Eye (tissue), 1 donor: ENCODE measurements at regions not wholly inside any gene's neighbourhood (a gene's known extent, or its start where the extent isn't known, plus 50 kb on each side); places are given as distances from the start of the nearest gene placed in this dataset.

ENCODE experiments used
- DNase-seq: peaks from one replicate; pipeline ENCODE4 v3.0.0-alpha.2; 2015

DNA sequence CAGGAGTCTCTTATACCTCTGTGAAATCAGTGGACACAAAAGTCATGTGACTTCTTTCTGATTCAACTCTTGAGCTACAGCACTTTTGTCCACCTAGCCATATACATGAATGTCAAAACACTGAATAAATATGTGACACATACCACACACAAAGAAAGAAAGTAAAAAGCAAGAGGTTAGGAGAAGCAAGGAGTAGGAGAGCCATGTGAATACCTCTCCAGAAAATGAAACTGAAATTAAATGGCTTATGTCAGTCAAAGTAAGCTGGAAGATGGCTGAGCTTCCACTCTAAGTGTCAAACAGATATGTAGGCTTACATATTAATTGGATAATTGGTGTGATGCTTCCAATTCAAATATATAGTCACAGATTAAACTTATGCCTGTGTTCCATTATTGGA is 1050.5 kb downstream of the BCL11A start:
- DNase-seq: no peak

DNA sequence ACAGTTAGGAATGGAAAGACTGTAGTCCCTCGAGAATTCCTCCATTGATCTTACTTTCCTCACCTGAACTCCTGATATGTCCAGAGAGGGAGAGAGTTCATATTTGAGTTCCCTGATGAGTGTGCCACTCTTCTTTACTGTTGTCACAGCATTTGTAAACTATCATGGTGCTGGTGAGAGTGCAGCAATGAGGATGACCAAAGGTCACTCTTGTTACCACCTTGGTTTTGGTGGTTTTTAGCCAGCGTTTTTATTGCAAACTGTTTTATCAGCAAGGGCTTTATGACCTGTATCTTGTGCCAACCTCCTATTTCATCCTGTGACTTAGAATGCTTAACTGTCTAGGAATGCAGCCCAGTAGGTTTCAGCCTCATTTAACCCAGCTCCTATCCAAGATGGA is 1062.5 kb downstream of the BCL11A start:
- DNase-seq: no peak

DNA sequence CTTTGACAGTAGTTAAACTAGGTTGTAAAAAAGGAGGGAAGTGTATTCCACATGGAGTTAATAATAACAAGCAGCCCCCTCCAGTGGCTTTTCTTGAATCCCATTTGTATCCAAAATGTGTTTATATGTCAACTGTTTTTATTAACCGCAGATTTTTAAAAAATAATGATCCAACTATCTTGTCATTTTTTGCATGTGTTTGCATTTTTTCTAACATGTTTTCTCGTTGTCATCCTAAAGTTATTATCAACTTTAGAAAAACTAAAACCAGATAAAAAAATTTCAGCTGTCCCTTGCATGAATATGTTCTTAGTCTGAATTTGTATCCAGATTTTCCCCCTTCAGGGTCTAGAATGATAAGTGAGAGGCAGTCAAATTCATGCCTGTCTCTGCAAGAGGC is 1063.3 kb downstream of the BCL11A start:
- DNase-seq: no peak

DNA sequence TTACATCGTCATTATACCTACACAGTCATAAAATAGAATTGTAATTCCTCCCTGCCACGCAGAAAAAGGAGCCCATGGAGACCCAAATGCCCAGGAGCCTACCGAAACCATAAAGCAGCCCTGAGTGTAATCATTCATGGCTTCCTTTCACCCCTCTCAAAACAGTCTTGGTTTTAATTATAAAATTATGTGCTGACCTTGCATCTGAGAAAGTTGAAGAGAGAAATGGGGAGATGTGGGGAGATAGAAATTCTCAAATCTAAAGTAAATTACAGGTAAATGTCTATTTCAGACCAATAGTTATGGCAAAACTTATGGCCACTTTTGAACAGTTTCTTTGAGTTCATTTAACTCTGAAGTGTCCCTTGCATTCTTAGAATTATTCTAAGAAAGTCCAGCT is 1068.8 kb downstream of the BCL11A start:
- DNase-seq: no peak

DNA sequence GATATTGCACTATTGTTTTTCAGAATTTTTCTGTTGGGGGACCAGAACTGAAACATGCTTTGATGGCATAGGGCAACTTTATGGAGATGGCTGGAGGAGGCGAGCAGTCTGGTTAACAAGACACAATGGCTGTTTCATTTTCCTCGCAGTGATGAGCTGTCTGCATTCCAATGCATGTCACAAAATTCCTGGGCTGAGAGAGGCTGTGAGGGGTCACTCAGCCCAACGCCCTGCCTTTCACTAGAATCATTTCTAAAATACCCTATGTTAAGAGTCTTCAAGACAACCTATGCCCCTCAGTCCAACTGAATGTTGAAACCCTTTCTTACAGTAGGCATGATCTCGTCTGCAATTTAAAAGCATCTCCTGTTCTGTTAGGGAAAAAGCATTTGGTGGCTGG is 1090.0 kb downstream of the BCL11A start:
- peak; percentile 56 for DNase-seq

DNA sequence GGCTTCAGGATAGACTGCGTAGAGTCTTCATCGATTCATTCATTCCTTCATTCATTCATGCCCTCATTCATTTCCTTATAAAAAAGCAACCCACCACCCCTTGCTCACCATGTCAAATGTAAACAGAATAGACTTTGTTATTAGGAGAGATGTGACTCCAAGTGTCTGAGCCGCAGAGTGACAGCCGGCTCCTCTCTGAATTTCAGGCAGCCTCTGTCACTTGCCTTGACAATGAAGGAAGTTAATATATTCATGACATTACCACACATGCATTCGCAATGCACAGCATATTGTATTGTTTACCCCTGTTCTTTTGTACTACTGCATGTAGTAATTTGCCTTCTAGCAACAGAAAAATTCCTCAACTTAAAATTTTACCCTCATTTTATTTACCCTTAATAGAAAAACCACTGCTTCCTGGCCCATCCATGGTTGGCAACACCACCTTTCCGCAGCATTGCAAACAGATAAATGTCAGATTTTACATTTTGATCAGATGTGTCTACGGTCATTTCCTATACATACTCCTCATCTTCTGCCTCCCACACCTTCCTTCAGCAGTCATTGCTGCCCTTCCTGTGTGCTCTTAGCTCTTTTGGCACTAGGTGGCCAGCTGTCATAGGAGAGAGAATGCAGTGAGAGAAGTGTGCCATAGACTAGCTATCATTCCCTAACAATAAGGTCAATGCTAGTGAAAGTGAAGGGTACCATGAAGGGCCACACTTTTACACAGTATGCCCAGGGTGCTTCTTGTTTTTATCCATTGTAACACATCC is 1090.8 kb downstream of the BCL11A start:
- DNase-seq: no peak

DNA sequence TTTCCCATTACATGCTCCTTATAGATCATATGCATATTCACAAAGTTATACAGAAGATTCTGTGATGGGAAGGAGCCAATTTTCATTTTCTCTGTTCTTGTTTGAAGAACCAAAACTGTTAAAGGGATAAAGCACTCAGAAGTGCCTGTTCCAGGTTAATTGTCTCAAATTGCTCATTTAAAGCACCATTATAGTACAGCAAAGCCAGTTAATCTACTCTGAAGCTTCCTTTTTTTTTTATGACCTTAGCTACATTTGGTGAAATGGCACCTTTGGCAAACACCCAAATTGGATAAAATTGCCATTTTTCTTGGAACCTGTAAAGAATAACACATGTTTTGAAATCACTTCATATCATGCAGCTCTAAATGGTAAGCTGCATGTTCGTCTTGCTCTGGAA is 1092.3 kb downstream of the BCL11A start:
- no peak for DNase-seq

DNA sequence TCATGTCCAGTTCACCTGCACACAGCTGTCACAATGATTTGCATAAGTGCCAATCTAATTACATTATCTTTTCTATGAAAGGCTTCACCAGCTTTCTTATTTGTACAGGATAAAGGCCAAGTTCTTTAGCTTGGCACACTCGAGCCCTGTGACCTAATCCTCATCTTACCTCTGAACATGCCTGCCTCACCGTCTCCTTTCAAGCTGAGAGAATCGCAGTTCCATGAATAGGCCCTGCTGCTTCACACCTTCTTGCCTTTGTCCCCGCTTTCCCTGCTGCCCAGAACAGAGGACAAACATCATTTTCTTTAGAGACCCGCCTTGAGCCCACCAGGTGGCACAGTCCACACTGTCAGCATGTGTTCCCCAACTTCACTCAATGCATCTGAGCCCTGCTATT is 1094.7 kb downstream of the BCL11A start:
- peak; percentile 37 for DNase-seq

DNA sequence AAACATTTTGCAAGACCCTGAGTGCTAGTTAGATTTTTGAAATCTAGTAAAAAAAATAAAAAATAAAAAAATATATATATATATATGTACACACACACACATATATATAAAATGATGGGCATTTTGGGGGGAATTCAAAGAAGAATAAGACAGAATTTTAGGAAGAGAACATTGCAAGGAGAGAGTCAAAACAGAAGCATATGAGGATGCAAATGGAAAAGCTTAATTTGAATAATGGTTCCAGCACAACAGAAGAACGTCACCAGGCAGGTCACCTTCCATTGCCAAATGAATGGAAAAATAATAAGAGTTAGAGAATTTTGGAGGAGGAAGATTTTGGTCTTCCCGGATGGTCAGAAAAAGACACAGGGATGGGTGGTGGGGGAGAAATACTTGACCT is 1097.2 kb downstream of the BCL11A start:
- DNase-seq: no peak

DNA sequence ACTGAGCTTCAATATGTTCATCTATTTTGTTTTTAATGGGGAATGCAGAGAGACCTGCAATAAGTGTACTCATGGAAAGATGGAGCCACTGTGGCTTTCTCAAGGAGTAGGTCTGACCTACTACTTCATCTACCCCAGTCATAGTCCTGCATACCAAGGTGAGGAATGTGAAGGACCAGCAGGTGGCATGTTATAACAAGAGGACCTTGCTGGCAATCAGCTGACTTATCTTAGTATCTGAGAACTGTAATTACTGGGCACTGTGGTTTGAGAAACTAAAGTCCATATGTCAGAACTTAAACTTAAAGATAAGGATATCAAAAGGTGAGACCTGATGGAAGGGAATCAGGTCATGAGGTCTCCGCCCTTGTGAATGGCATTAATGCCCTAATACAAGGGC is 1104.2 kb downstream of the BCL11A start:
- no peak for DNase-seq

DNA sequence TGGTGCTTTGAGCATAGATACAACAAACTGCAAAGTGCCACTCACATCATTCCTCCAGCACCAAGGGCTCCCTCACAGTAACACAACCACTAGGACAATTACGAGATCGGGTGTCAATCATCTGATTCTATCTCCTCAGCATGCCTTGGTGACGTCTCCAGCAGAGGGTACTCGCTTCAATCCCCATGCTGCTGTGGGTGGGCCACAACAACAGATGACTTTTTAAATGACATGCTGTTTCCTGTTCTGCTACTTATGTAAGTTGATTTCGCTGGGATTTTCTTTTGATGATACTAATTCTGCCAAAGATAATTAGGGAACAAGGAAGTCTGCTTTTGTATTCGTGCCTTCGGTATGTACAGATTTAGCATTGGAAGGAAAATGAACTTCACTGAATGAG is 1113.0 kb downstream of the BCL11A start:
- DNase-seq: no peak

DNA sequence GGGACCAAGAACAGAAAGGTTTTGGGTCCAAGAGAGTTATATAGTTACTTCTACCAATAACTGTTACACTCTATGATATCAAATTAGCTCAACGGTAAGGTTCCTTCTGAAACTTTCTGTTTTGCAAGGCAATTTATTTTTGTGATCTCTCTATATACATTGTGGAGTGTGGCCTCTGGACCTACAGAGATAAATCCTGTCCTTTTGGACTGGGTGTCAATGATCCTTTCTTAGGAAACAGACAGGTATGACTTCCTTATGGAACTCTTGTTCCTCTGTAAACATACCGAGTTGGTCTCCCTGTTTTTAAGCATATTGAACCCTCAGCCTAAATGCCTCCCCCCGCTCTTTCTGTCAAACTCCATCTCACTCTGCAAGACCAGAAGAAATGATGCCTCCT is 1117.8 kb downstream of the BCL11A start:
- no peak for DNase-seq

DNA sequence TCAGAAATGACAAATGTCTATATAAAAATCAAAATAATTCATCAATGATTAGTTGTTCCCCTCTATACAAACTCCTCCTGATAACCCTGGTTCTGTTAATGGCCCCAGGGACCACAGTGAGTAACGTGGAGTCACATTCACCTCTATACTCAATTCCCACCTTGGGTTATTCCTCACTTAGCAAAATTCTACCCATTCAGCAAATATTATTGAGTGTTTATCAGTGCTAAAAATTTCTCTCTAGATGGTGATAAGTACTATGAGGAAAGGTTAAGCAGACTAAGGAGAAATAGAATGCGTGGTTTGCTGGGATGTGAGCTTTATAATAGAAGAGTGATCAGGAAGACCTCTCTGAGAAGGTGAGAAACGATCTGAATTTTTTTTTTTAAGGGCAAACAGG is 1124.5 kb downstream of the BCL11A start:
- no peak for DNase-seq

DNA sequence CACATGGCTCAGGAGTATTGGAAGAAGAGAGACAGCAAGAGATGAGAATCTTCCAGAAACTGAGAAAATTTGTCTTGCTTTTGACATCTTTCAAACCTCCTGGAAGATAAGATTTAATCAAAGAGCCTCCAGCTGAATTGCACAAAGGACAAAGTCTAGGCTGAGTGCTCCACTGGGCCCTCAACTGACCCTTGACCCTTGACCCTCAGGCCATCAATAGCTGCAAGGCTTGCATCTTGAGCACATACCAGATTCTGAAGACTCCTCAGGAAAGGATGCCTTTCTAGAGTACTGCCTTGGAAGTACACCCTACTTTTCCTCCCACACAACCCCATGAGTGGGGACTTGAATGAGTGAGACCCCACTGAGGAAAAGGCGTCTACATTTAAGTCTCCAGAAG is 1125.5 kb downstream of the BCL11A start:
- no peak for DNase-seq

DNA sequence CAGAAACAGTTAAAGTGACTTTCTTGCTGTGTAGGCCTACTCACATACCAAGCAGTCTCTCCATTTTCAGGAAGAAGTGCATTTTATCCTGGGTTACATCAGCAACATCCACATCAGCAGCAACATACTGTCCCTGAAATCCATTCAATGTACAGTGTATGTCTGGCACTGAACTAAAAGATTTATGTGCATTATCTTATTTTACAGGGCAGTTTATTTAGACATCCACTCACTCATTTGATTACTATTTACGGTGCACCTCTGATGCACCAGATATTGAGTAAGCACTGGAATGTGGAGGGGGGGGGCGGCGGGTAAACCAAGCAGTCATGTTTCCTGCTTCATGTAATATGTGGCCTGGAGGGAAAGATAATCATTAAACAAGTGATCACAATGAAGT is 1128.2 kb downstream of the BCL11A start:
- DNase-seq: no peak

DNA sequence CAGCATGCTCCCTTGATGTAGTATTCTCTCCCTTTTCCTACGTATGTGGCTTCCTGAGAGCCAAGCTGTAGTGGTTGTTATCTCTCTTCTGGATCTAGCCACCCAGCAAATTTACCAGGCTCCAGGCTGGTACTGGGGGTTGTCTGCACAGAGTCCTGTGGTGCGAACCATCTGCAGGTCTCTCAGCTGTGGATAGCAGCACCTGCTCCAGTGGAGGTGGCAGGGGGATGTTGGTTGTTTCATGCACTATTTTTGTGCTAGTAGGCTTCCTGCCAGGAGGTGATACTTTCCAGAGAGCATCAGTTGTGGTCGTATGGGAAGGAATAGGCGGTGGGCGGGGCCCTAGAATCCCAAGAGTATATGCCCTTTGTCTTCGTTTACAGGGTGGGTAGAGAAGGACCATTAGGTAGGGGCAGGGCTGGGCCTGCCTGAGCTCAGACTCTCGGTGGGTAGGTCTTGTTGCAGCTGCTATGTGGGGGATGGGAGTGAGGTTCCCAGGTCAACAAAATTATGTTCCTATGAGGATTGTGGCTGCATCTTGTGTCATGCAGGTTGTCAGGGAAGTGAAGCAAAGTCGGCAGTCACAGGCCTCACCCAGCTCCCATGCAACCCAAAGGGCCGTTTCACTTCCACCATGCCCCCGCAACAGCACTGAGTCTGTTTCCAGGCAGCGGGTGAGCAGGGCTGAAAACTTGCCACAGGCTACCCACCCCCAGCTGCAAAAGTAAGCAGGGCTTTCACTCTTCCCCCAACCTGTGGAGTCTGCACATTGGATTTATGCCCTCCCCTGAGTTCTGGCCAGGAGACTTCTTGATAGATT is 1139.5 kb downstream of the BCL11A start:
- no peak for DNase-seq

DNA sequence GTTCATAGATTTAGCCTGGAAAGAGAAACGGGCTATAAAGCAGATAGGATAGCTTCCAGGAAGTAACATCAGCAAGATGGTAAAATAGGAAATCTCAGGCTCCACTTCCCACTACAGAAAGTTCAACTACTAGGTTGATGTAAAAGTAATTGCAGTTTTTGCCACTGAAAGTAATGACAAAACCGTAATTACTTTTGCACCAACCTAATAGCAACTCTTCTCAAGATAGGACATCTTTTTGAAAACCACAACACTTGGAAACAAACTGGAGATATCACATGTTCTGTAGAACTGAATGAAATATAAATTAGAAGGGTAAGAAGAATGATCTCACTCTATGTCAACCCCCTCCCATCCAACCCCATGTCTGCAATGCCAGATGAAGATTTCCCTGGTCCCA is 1154.3 kb downstream of the BCL11A start:
- DNase-seq: no peak

DNA sequence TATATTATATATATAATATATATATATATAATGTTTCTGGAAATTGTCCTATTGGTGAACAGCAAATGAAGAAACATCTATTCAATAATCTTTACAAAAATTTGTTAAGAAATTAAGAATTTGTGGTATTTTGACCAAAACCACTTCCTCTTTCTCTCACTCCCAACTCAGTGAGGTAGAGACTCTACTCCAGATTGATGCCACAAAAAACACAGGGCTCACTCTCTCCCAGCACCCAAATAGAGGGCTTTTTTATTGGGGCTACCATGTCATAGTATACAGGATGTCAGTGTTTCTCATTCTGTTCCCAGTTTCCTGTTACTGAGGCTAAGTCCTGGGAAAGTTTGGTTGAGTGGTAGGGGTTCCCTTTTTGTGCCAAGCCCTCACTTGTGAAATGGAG is 1155.4 kb downstream of the BCL11A start:
- DNase-seq: no peak

DNA sequence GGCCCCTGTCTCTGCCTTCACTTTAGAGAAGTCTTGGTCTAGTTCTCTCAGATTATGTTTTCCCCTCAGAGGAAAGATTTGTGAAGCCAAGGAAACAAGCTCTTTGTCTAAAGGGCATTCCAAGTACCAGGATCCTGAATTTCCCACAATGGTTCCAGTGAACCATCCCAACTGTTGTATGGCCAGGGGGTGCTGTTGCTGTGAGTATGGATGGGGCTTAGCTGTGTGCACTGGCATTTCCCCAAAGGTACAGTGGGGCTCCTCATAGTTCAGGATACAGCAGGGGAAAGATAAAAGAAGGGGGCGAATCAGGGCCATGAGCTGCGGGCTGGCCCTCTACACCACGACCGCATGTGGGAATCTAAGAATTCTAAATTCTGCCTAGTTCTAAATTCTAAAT is 1154.0 kb upstream of the FANCL start:
- no peak for DNase-seq

DNA sequence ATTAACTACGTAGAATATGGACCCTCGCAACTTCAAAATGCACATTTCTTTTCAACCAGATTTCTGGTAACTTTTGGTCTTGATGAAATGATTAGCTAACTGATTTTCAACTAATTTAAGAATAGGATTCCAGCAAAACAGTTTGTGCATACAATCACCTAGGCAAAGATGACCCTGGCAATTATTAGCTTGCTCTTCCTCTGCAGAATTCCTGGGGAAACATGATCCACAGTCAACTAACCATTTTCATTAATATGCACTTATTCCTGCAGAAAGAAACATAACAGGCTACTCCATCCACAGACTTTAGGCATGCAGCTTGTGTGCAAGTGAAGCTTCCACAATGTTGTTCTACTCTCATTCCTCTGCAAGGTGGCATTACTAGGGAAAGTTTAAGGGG is 1150.8 kb upstream of the FANCL start:
- DNase-seq: no peak

DNA sequence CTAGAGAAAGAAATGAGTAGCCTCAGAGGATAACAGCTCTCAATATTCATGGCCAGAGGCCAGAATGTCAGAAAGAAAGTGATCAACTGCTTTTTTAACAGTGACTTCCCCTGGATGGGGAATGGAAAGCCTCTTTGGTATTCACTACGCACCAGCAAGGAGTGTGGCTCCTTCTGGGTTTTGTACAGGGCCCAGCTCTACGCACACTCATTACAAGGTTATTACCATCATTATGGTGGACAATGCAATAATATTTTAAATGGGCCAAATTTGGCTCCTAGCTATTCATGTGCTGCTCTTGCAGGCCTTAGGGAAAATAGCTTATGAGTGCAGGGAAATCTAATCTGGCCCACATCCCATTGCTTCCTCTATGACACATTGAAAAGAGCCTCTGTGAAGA is 1149.5 kb upstream of the FANCL start:
- no peak for DNase-seq

DNA sequence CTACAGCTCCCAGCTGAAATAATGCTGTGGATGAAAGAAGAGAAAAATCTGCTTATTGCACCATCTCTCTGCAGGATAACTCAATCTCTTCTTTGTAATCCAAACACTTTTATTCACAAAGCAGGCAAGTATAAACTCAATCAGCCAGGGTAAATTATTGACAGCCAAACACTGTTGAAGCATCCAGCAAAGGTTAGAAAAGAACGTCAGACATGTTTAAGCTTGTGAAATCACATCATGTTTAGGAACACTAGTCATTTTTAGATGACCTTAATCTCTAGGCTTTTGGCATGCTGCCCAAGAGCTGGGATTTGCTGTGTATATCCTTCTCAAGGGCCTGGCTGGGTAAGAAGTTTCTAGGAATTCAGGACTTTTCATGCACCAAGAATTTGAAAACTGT is 1148.1 kb upstream of the FANCL start:
- DNase-seq: peak; percentile 60

DNA sequence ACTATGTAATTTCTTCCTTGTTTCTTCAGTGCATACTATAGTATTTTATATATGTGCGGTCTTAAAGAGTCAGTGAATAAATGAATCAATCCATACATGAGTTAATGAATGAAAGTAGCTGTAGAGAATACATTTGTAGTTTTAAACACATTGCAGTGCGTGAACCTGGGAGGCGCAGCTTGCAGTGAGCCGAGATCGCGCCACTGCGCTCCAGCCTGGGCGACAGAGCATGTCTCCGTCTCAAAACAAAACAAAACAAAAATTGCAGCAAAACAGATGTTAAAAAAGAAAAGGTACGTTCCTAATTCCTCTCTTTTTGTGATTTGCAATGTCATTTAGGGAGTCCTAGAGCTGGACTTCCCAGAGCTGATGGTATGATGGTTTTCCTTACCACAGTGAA is 1144.8 kb upstream of the FANCL start:
- no peak for DNase-seq

DNA sequence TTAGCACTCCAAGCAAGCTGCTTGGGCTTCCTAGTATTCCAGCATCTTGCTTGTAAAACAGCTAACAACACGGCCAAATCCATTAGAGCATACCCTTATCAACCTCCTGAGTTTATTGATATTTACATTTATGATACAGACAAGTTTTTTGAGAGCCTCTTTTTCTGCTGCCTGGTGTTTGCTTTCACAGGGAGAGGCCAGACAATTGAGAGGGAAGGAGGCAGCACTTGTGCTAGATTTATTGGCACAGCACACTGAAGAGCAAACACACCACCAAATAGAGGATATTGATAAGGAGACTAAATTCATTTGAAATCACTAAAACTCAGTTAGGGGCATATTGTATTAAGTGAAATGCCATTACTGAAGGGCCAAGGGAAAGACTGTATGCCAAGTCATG is 1142.3 kb upstream of the FANCL start:
- no peak for DNase-seq

DNA sequence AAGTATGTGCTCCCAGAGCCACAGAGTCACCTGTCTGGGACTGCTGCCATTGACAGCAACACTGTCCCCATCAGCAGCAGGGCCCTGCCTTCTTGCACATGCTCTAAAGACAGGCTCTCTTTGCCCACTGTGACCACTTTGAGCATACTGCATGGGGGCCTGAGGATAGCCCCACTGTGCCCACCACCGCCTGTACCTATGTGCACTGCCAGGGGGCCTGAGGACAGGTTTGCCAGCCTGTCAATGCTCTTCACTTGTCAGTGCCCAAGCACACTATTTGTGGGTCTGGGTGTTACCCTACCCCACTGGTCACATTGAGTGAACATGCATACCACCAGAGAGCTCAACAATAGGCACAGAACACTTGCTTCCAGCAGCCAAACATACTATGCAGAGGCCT is 1137.0 kb upstream of the FANCL start:
- DNase-seq: no peak
